Germinal center (tissue), 1 donor: ENCODE measurements at regions not wholly inside any gene's neighbourhood (a gene's known extent, or its start where the extent isn't known, plus 50 kb on each side); places are given as distances from the start of the nearest gene placed in this dataset.

Experiments used
- DNase-seq: peaks from one replicate; pipeline ENCODE4 v3.0.0; 2012; ENCODE audit warnings: mixed read lengths, low spot score

GRCh38 chr1:98480271-98480670 is 181.2 kb upstream of the SNX7 start:
- DNase-seq = no peak

GRCh38 chr1:98478121-98478520 is 183.4 kb upstream of the SNX7 start:
- DNase-seq = no peak

GRCh38 chr1:98472878-98473277 is 188.6 kb upstream of the SNX7 start:
- DNase-seq = no peak

GRCh38 chr1:98471633-98472032 is 189.9 kb upstream of the SNX7 start:
- DNase-seq = no peak

- DNase-seq = no peak
Measured at GRCh38 chr1:98468111-98468717, 193.3 kb upstream of the SNX7 start.

- DNase-seq = no peak
Measured at GRCh38 chr1:98467586-98467985, 193.9 kb upstream of the SNX7 start.

GRCh38 chr1:98467122-98467521 is 194.4 kb upstream of the SNX7 start:
- no peak for DNase-seq

GRCh38 chr1:98461873-98462385 is 199.6 kb upstream of the SNX7 start:
- no peak for DNase-seq

GRCh38 chr1:98460136-98460535 is 201.4 kb upstream of the SNX7 start:
- DNase-seq = no peak

- DNase-seq = no peak
Measured at GRCh38 chr1:98459486-98459870, 202.0 kb upstream of the SNX7 start.

GRCh38 chr1:98458511-98459485 is 202.7 kb upstream of the SNX7 start:
- no peak for DNase-seq

GRCh38 chr1:98457248-98457647 is 204.3 kb upstream of the SNX7 start:
- no peak for DNase-seq

- no peak for DNase-seq
Measured at GRCh38 chr1:98454666-98455065, 206.9 kb upstream of the SNX7 start.

- no peak for DNase-seq
Measured at GRCh38 chr1:98453066-98453465, 208.5 kb upstream of the SNX7 start.

GRCh38 chr1:98452162-98452561 is 209.4 kb upstream of the SNX7 start:
- DNase-seq = no peak

GRCh38 chr1:98441281-98441680 is 220.2 kb upstream of the SNX7 start:
- DNase-seq = no peak

- DNase-seq = no peak
Measured at GRCh38 chr1:98439471-98439870, 222.1 kb upstream of the SNX7 start.

- no peak for DNase-seq
Measured at GRCh38 chr1:98437540-98437939, 224.0 kb upstream of the SNX7 start.

GRCh38 chr1:98437011-98437410 is 224.5 kb upstream of the SNX7 start:
- DNase-seq = no peak

- DNase-seq = no peak
Measured at GRCh38 chr1:98429965-98430443, 231.5 kb upstream of the SNX7 start.

- no peak for DNase-seq
Measured at GRCh38 chr1:98428864-98429263, 232.7 kb upstream of the SNX7 start.

- DNase-seq = no peak
Measured at GRCh38 chr1:98427664-98428063, 233.9 kb upstream of the SNX7 start.

- no peak for DNase-seq
Measured at GRCh38 chr1:98426092-98426491, 235.4 kb upstream of the SNX7 start.
